Right cardiac atrium (tissue), 5 donors: ENCODE measurements at regions not wholly inside any gene's neighbourhood (a gene's known extent, or its start where the extent isn't known, plus 50 kb on each side); places are given as distances from the start of the nearest gene placed in this dataset.
"Not testable (repeated sequence)": the region's sequence is repeated elsewhere in the genome, so short reads cannot be mapped to it uniquely, and the experiment has no call there.

Source experiments
- ATAC-seq, 2 donors: fragments of 200-7000 bp; cut with Tn5 transposase; one replicate each; pipeline versions ENCODE4 v1.8.0 to v1.9.1; 2020; ENCODE audit warnings: moderate library complexity in 2 of 2, mild to moderate bottlenecking in 1 of 2
- DNase-seq, 3 donors: peaks; one replicate each; pipeline ENCODE4 v3.0.0-alpha.2; 2020
- H3K27ac ChIP-seq: one replicate; pipeline ENCODE4 v1.5.1; 2013; ENCODE audit warnings: mild to moderate bottlenecking, low read length, control low read depth, moderate library complexity
- H3K27me3 ChIP-seq: one replicate; pipeline ENCODE4 v1.6.1; 2013; ENCODE audit not compliant: control insufficient read depth, insufficient read depth
- H3K4me1 ChIP-seq: one replicate; pipeline ENCODE4 v1.6.1; 2013; ENCODE audit warnings: low read length; ENCODE audit not compliant: control insufficient read depth, insufficient read depth
- H3K4me3 ChIP-seq: one replicate; pipeline ENCODE4 v1.5.1; 2013; ENCODE audit warnings: low read length, control low read depth
- H3K9me3 ChIP-seq: one replicate; pipeline ENCODE4 v1.6.1; 2013; ENCODE audit warnings: low read length; ENCODE audit not compliant: control insufficient read depth
- WGBS: extraction: QIAGEN DNeasy Blood & Tissue Kit; methylation state at CpG from one replicate; pipeline ENCODE4 v1.1.7; 2013; 5-methylcytosine and 5-hydroxymethylcytosine counted together
- intact Hi-C, 4 donors: fragments of 100-400 bp; cut with DNase I; formaldehyde crosslinking; loops; one replicate each; pipeline versions ENCODE4 v1.11.0 to v1.14.0; 2022 to 2023
- donor health status: healthy with polysubstance abuse.
- donor health status: DM: no; HTN: yes; CAD: no.
- donor health status: DM: no; HTN: no; CAD: no.
- donor health status: DM: no; HTN: yes; CAD: no; lungs with severe emphysema.
- donor health status: DM: yes; HTN: yes; CAD: no.

DNA sequence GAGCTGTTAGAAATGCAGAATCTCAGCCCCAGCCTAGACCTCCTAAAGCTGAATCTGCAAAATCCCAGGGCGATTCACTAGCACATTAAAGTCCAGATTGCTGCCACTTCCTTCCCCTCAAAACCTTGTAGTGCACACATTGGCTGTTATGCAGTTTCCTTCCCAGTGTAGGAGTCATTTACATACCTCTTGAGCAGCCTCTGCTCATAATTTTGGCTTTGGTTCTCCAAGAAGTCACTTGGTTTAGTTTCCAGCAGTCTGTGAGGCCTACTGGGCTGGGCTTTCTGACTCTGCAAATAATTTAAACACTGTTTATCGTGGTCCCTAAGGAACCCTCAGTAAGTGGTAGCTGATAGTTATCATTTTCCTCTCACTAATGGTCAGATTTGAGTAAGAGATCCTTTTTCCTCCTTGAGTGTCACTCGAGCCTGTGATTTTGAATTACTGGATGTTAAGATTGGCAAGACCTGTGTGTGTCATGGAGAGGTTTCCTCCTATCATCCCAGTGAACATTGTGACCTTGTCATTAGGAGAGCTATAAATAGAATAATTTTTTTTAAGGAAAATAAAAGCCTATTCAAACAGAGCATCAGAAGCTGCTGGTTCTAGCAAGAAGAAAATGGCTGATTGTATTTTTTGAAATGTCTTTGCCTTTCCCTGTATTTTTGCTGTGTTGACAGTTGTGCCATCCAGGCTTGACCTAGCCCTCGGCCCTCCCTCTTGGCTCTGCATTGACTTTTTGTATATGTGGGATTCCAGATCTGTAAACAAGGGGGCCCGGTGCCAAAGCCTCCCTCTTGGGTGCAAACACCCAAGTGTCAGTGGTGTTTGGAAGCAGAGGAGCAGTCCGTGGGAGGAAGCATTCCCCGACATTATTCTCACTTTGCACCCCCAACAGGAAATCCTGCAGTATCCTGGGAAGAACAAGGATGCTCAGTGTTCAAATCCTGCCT lies 134.8 kb upstream of the ANKRD28 start:
- DNase-seq, result peak in 2 of 3 donors; percentile 48 to 49
- Histone ChIP-seq H3K27ac (no peak overlapping the region), H3K4me1 (peaks cover 2% of the 10 kb centered on the region), H3K27me3 (no peaks in the 10 kb centered on the region), H3K4me3 (no peak overlapping the region), H3K9me3 (no peaks in the 10 kb centered on the region)
- intact Hi-C loops, result no loop called here
- 34% methylated on average over 7 of the region's 7 CpGs for WGBS
- peak; percentile 33 to 51 for ATAC-seq

DNA sequence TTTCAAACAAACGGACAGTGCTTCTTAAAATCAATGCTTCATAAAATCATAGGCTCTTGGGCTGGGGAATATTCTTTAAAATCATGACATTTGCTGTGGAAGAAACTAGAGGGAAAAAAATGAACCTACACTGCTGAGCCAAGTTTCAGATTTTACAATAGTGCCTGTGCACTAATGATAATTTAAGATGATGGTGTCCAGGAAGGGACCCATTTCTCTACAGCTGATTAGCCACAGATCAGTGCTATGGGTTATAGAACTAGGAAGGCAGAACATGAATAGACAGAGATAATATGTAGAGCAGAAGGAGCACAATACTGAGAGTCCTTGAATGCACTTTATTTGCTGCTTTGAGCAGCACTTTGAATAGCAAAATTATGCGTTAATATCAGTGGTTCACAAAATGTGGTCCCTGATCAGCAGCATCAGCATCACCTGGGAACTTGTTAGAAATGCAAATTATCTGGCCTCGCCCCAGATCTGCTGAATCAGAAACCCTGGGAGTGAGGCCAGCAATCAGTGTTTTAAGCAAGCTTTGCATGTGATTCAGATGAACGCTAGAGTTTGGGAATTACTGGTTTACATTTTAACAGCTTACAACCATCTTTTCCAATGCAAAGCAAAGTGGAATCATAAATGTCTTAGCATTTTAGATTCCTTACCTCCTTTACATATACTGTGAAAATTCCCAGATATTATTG lies 135.8 kb upstream of the ANKRD28 start:
- intact Hi-C loops, result no loop called here
- no peak for ATAC-seq
- DNase-seq, result no peak
- H3K9me3 ChIP-seq, result no peaks in the 10 kb centered on the region
- no peak overlapping the region for H3K4me3 ChIP-seq
- no peak overlapping the region for H3K27ac ChIP-seq
- no peaks in the 10 kb centered on the region for H3K27me3 ChIP-seq
- peaks cover 2% of the 10 kb centered on the region for H3K4me1 ChIP-seq
- 67% methylated on average over 4 of the region's 4 CpGs for WGBS

DNA sequence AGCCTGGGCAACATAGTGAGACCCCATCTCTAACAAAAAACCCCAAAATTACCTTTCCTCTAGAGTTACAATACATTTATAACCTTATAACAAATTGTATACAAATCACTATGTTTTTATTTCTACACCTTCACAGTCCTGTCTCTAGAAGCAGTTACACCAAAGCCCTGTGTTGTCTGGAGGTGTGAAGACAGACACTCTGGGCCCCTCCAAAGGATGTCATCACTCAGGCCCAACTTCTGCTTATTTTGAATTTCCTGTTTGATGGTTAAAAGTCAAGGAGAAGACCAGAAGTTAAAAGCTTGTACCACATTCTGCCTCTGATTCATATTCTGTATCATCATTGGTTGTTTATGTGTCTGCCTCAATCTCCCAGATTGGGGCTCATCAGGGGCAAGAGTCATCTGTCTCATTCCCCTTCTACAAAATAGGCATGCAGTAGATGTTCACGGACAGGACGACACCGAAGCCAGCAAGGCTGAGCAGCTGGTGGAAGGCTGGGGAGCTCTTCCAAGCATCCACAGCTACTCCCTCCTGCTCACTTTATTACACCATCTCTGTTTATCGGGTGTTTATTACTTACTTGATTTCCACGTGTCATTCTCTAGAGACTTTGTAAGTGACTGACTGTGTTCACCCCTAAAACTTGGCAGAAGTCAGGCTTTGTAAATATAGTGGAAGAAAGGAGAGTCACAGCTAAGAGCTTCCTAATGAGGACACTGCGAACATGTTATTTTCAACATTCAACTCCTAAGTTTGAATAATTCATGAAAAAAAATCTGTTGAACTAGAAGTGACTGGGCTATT lies 136.8 kb upstream of the ANKRD28 start:
- no peak for DNase-seq
- peaks cover 2% of the 10 kb centered on the region for H3K4me1 ChIP-seq
- 63% methylated on average over 6 of the region's 6 CpGs for WGBS
- H3K27ac ChIP-seq, result no peak overlapping the region
- H3K27me3 ChIP-seq, result no peaks in the 10 kb centered on the region
- H3K4me3 ChIP-seq, result no peak overlapping the region
- ATAC-seq, result peak in 1 of 2 donors; percentile 63
- intact Hi-C loops, result no loop called here
- H3K9me3 ChIP-seq, result no peaks in the 10 kb centered on the region

DNA sequence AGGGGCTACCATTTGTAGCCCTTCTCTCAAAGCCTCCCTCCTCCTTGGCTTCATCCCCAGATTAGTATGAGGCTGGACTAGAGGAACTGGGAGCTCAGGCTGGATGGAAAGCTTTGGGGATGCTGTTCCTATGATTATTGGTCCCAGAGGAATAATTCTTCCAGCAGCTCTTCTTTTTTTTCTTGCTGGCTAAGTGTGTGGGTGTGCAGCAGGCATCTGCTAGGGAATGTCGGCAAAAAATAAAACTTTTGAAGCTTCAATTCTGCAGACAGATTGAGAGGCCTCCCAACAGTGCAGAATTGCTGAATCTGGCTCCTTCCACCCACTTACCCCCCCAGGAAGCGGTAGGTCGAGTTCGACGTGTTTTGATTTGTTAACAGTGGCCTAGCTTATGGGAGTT lies 138.5 kb upstream of the ANKRD28 start:
- DNase-seq, result no peak
- no peak overlapping the region for H3K4me3 ChIP-seq
- no peaks in the 10 kb centered on the region for H3K9me3 ChIP-seq
- ATAC-seq, result no peak
- 42% methylated on average over 5 of the region's 5 CpGs for WGBS
- no peaks in the 10 kb centered on the region for H3K27me3 ChIP-seq
- H3K27ac ChIP-seq, result no peak overlapping the region
- intact Hi-C loops, result no loop called here
- peaks cover 2% of the 10 kb centered on the region for H3K4me1 ChIP-seq

DNA sequence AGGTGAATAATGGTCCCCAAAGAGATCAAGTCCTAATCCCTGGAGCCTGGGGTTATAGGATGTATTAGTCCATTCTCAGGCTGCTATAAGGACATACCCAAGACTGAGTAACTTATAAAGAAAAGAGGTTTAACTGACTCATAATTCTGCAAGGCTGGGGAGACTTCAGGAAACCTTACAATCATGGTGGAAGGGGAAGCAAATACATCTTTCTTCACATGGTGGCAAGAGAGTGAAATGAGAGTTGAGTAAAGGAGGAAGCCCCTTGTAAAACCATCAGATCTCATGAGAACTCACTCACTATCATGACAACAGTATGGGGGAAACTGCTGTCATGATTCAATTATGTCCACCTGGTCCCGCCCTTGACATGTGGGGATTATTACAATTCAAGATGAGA lies 142.9 kb upstream of the ANKRD28 start:
- Histone ChIP-seq H3K9me3 (no peaks in the 10 kb centered on the region), H3K4me1 (no peaks in the 10 kb centered on the region), H3K4me3 (no peak overlapping the region), H3K27me3 (no peaks in the 10 kb centered on the region), H3K27ac (no peak overlapping the region)
- ATAC-seq (no peak), DNase-seq (no peak)
- intact Hi-C loops, result no loop called here
- WGBS, result 100% methylated on average over 1 of the region's 1 CpG

DNA sequence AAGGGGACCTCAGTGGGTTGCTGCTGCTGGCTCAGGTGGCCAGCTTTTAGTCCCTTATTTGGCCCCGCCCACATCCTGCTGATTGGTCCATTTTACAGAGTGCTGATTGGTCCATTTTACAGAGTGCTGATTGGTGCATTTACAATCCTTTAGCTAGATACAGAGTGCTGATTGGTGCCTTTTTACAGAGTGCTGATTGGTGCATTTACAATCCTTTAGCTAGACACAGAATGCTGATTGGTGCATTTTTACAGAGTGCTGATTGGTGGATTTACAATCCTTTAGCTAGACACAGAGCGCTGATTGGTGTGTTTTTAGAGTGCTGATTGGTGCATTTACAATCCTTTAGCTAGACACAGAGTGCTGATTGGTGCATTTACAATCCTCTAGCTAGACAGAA lies 143.7 kb upstream of the ANKRD28 start:
- DNase-seq, H3K4me1 ChIP-seq, ATAC-seq, H3K4me3 ChIP-seq, H3K27ac ChIP-seq, intact Hi-C loops, H3K27me3 ChIP-seq, H3K9me3 ChIP-seq: not testable (repeated sequence)
- 73% methylated on average over 2 of the region's 2 CpGs for WGBS

DNA sequence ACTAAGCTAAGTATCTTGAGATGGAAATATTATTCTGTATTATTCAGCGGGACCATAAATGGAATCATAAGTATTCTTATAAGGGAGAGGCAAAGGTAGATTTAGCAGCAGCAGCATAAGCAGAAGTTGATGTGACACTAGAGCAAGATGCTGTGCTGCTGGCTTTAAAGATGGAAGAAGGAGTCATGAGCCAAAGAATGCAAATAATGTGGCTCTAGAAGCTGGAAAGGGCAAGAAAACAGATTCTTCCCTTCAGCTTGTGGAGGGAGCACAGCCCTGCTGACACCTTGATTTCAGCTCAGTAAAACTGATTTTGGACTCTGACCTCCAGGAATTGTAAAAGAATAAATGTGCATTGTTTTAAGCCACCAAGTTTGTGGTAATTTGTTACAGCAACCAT lies 144.2 kb upstream of the ANKRD28 start:
- no peaks in the 10 kb centered on the region for H3K4me1 ChIP-seq
- H3K27me3 ChIP-seq, result no peaks in the 10 kb centered on the region
- 97% methylated on average over 1 of the region's 1 CpG for WGBS
- intact Hi-C loops, result no loop called here
- ATAC-seq (no peak), DNase-seq (no peak)
- no peak overlapping the region for H3K4me3 ChIP-seq
- no peaks in the 10 kb centered on the region for H3K9me3 ChIP-seq
- no peak overlapping the region for H3K27ac ChIP-seq

DNA sequence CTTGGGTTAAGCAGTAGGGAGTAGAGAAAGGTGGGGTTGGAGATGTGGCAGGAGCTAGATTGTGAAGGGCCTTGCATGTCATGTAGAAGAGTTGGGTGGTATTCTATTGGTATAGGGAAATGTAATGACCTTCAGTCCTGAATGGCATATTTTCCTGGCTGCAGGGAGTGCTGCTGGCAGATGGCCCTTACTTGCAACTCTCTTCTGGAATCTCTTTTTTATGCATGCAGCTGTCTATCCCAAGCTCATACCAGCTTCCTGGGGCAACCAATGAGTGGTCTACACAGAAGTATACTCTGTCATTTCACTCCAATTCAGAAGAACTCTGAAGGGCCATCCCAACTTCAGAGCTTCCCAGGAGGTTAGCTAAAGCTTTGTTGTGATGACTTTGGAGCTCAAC lies 144.7 kb upstream of the ANKRD28 start:
- Histone ChIP-seq H3K4me1 (no peaks in the 10 kb centered on the region), H3K27ac (no peak overlapping the region), H3K27me3 (no peaks in the 10 kb centered on the region), H3K4me3 (no peak overlapping the region), H3K9me3 (no peaks in the 10 kb centered on the region)
- ATAC-seq (no peak), DNase-seq (no peak)
- intact Hi-C loops, result no loop called here

DNA sequence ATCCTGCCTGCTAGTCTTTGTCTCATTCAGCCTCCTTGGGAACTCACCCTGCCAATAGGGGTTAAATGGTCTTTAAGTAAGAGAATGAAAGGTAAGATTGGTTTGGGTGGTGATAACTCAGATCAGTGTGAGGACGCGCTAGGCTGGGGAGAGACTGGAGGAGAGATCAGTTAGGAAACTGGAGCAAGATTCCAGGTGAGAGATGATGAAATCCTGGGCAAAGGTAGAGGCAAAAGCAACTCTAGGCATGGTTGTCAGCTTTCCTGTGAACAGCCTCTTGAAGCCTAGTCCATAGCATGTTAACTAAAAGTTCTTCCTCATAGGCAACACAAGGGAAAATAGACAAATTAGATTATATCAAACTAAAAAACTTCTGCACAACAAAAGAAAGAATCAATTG lies 145.2 kb upstream of the ANKRD28 start:
- Histone ChIP-seq H3K27me3 (no peaks in the 10 kb centered on the region), H3K4me3 (no peak overlapping the region), H3K27ac (no peak overlapping the region), H3K9me3 (no peaks in the 10 kb centered on the region), H3K4me1 (no peaks in the 10 kb centered on the region)
- intact Hi-C loops, result no loop called here
- 96% methylated on average over 2 of the region's 2 CpGs for WGBS
- ATAC-seq (no peak), DNase-seq (no peak)

DNA sequence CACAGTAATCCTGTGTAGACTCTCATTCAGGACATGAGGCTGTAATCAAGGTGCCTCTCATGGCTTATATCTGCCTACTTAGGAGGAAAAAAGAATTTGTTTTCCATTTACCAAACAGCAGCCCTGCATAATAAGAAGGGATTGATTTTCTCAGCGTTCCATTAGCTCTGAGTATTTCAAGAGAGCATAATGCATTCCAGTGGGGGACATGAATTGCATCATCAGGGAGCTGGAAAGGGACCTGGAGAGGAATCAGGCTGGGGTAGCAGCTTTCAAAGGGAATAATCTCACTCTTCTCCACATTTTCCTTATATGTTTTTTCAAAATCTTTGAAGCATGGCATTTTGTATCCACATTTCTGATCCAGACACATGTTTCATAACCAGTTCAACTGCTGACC lies 150.6 kb upstream of the ANKRD28 start:
- ATAC-seq (no peak), DNase-seq (no peak)
- Histone ChIP-seq H3K4me3 (no peak overlapping the region), H3K27me3 (no peaks in the 10 kb centered on the region), H3K4me1 (no peaks in the 10 kb centered on the region), H3K27ac (no peak overlapping the region), H3K9me3 (no peaks in the 10 kb centered on the region)
- intact Hi-C loops, result no loop called here
- 75% methylated on average over 1 of the region's 1 CpG for WGBS
